OCI-M2 (cell line): ENCODE measurements at regions not wholly inside any gene's neighbourhood (a gene's known extent, or its start where the extent isn't known, plus 50 kb on each side); places are given as distances from the start of the nearest gene placed in this dataset.
"Not testable (repeated sequence)": the region's sequence is repeated elsewhere in the genome, so short reads cannot be mapped to it uniquely, and the experiment has no call there.

Experiments
- DNase-seq: peaks from one replicate; lab custom pipeline; 2025; ENCODE audit not compliant: unreplicated experiment; lab: John Stamatoyannopoulos, UW

DNA sequence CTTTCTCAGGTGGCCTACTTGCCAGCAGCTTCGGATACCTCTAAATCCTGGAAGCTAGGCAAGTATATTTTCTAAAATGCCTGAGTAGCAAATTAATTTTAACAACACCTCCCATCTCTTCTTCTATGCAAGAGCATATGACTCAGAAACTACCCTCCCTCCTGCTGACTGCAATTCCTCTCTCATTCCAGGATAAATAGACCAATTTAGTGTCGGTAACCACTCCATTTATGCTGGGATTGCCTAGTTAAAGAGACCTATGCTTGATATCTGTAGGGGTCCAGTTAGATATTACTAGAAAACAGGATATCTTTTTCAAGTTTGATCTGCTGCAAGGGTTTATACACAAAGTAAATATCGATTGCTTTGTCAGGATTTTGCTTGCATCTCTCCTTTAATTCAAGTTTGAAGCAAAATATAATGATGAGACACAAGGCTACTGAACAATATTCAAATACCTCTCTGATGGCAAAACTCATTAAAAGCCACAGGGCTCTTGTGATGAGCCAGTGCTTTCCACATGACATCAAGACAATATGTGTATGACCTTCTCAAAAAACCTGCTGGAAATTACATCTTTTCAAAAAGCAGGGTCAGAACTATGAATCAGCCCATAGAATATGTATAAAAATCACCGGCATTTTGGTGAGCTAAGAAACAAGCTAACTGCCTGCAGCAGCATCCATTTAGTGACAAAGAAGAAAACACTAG lies 491.6 kb upstream of the NECTIN3 start:
- DNase-seq: no peak

DNA sequence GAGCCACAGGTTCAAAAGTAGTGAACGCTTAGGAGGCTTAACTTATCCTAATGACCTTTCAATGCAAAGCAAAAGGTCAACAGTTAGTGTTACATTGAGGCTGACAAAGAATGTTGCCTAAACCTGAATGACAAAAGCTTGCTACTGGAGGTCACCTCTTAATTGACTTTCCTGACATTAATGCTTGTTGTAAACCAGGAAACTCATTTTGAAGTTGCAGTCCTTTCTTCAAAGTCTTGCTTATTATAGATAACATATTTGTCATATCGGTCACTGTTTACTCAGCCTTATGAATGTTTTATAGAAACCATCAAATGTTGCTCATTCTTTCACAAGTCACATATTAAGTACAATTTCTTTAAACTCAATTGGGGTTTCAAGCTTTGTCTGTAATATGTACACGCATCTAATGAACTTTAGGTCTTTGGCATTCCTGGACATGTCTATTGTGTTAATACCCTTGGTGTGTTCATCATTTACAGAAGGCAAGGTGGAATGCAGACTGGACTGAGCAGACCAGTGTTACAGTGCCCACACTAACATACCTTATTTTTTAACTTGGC lies 488.2 kb upstream of the NECTIN3 start:
- no peak for DNase-seq

DNA sequence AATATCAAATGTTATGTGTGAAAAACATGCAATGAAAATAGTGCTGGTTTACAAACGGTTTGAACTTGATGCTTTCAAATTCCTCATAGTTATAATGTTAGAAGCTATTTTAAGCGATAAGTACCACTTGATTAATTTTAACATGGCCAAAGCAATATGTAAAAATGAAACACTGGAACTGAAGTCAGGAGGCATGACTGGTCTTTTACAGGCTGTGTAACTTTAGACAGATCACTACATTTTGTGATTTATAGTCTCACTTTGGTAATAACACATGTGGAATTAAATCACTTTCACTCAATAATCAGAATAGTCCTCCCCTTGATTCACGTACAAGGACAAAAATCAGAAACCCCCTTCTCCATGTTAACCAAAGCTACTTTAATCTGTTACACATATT lies 482.7 kb upstream of the NECTIN3 start:
- no peak for DNase-seq

DNA sequence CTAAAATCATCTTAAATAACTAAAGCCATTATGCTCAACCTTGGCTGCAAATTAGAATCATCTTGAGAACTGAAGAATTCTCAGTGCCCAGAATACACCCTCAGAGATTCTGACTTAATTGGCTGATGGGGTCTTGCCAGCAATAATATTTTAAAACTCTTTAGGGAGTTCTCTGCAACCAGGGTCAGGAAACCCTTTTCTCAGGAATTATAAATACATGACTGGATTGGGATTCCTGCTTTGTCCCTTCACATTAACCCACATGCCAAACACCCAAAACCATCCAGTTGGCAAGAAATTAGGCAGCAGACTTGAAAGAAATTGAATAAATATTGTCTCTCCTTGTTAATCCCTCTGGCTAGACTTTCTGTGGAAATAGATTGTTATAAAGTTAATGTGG lies 482.3 kb upstream of the NECTIN3 start:
- no peak for DNase-seq

DNA sequence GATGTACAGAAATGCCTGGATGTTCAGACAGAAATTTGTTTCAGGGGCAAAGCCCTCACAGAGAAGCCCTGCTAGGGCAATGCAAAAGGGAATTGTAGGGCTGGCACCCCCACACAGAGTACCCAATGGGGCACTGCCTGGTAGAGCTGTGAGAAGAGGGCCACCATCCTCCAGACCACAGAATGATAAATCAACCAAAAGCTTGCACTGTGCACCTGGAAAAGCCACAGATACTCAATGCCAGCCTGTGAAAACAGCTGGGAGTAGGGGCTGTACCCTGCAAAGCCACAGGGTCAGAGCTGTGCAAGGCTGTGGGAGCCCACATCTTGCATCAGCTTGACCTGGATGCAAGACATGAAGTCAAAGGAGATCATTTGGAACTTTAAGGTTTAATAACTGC lies 477.9 kb upstream of the NECTIN3 start:
- DNase-seq: no peak

DNA sequence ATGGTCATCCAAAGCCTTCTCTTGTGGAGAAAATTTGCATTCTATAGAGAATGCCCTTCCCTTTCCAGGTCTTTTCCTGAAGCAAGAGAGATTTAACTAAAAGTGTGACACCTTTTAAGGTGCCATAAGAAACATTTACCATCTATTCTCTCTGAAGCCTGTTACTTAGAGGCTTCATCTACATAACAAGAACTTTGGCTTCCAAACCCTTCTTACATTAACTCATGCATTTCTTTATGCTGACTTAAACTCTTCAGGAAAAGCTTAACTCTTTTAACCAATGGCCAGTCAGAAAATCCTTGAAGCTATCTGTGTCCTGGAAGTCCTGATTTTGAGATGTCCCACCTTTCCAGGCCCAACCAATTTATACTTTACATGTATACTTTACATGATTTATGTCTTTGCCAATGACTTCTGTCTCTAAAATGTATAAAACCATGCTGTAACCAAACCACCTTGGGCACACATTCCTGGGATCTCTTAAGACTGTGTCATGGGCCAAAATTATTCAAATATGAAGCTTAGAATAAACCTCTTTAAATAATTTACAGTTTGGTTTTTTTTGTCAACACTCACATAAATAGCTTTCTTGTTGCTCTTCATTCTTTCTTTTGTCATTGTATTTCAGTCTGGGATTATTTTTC lies 472.6 kb upstream of the NECTIN3 start:
- DNase-seq: no peak

DNA sequence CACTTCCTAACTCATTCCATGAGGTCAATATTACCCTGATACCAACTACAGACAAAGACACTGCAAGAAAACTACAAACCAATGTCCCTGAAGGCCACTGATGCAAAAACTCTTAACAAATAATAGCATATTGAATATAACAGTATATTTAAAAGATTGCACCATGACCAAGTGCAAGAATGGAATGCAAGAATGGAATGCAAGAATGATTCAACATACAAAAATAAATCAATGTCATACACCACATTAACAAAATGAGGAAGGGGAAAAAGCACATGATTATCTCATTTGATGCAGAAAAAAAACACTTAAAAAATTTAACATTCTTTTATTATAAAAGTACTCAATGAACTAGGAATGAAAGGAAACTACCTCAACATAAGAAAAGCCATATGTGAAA lies 463.1 kb upstream of the NECTIN3 start:
- DNase-seq: no peak

DNA sequence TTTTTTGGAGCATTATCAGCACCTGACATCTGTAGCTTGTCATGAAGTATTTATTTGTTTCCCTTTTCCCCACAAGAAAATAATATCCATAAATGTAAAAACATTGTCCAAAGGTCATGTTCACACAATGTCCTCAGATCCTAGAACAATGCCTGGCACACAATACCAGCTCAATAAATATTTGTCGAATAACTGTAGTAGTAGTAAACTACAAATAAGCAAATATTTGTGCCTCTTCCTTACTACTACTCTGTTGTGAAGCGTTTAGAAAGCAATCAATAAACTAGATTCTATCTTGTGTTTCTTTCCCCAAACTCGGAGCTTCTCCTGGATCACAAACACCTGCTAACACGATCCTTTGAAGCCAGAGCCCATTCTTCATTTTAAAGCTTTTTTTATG lies 459.6 kb upstream of the NECTIN3 start:
- no peak for DNase-seq

DNA sequence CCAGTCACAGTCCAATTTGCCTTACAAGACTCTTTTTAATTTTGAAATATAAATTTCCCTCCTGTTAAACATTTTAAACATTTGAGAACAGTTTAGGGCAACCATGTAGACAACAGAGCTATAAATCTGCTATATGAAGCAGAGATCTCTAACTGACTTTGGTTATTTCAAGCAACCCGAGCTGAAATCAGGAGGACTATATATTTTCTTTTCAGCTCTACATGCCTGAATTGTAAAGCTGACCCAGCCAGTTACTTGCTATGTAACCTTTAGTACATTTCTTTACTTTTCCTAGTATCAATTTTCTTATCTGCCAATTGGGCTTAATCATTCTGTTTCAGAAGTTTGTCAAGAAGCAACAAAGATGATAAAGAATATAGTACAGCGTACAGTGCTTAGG lies 457.4 kb upstream of the NECTIN3 start:
- no peak for DNase-seq

DNA sequence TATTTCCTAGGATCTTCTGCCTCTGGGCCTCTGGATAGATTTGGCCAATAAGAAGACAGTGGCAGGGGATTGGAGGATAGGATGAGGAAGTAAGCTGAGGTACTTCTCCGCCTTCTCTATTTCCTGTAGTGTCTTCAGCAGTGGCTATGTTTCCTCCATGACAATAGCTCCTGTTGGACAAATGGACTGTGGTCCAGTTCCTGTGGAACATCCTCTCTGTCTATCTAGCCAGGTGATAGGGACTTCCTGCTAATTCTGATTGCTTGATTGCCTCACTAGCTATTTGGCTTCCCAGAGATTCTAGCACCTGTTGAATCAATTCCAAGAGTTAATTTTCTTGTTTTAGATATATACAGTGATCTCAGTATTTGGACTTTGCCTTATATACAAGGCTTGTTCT lies 456.2 kb upstream of the NECTIN3 start:
- DNase-seq: no peak

DNA sequence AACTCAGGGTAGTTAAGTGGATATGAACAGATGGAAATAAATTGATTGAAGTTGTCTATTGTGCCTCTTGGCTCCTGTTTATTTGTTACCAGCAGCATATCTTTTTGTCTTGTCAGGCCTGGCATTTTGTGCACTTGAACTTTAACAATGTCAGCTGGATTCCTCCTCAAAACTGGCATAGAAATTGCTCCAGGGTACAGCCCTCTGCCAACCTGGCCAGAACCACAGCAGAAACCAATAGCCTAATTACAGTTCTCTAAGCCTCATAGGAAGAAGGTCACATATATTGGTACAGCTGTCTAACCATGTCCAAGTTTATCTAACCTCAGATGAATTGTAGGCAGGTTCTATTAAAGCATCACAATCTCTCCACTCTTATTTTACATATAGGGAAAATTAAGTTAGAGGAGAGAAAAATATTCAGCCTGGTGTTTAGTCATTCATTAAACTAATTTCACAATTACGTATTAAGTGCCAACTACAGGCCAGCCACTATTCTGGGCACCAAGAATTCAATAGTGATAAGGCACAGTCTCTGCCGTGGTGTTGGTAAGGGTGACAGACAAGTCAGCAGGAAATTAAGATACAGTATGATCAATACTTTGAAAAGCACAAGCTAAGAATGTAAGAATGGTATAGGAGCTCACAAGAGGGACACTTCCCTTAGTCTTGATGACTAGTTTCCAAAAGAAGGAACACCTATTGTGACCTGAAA lies 452.9 kb upstream of the NECTIN3 start:
- no peak for DNase-seq

DNA sequence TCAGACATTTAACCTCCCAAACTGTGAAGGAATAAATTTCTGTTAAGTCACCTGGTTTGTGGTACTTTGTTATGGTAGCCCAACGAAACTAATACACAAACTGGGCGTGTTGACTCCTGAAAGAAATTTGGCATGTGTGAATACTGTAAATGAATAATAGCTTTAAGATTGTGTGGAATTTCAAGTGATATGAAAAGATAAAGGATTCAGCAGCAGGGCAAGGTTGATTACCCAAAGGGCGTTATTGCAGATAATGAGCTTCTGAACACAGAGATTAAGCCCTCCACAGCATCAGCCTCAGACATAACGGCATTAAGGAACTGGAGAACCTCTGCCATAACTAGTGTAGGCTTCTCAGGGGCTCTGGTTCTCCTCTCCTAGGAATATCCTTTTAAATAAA lies 451.5 kb upstream of the NECTIN3 start:
- no peak for DNase-seq

DNA sequence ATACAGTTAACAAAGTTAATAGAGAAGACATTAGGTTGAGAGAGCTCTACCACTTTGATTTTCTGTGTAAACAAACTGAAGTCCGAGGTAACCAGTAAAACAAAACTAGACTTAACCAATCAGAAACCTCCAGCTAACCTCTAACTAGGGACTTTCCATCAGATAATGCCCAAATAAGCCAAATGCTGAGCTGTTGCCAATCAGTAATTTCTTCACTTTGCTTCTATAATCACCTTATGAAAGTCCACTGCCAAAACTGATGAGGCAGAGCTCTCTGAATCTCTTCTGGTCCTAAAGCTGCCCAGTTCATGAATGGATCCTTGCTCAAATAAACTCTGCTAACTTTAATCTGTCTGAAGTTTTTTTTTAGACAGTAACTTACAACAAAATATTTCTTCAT lies 448.0 kb upstream of the NECTIN3 start:
- no peak for DNase-seq

DNA sequence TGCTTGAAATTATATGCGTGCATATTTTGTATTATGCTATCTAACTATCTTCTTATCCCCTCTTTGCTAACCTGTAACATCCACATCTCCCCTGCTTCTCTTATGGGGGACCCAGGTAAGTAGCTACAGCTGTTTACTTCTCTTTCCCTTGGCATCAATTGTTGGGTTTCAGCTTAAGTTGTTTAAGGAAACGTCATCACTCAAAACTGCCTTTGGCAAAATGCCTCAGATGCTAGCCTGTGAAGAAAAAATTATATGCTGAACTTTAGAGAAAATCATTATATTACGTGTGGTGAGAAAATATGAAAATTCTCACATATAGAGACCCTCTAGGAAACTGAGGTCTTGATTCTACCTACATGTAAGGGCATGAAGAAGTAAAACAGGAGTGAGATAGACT lies 447.0 kb upstream of the NECTIN3 start:
- no peak for DNase-seq

DNA sequence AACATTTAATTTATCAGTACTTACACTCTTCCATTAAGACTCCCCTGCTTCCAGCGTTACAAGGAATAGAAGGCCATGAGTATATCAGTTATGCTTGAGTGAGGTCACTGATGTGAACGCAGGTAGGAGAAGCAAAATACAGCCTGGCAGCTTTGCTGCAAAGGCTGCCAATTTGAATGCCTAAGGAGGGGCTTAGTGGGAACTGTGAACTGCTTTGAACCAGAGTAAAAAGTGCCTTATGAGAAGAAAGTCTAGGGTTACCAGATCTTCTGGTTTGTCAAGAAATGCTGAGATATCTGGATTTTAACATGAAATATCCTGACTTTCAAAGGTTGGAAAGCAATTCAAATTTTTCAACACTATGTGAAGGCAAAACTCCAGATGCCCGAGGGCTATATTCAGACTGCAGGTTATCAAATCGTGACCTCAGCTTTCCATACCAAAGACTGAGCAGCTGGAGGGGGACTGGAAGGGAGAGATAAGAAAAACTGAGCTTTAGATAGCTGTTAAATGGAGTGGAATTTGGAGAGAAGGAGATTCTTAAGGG lies 446.3 kb upstream of the NECTIN3 start:
- no peak for DNase-seq

DNA sequence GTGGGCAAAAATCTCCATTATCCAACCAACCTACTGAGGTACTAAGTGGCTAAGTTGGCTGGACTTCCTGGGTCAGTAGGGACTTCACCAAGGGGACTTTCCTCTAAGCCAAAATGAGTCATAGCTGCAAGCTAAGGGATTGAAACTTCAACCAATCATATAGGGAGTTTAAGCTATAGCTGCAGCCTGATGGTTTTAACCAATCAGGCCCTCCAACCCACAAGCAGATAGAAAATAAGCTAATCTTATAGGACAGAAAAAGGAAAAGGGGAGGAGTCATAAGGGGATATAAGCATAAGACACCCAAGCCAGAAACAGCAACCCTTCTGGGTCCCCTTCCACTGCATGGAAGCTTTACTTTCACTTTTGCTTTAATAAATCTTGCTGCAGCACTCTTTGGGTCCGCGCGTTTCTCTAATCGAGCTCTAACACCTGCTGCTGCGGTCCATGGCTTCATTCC lies 444.9 kb upstream of the NECTIN3 start:
- DNase-seq: not testable (repeated sequence)

DNA sequence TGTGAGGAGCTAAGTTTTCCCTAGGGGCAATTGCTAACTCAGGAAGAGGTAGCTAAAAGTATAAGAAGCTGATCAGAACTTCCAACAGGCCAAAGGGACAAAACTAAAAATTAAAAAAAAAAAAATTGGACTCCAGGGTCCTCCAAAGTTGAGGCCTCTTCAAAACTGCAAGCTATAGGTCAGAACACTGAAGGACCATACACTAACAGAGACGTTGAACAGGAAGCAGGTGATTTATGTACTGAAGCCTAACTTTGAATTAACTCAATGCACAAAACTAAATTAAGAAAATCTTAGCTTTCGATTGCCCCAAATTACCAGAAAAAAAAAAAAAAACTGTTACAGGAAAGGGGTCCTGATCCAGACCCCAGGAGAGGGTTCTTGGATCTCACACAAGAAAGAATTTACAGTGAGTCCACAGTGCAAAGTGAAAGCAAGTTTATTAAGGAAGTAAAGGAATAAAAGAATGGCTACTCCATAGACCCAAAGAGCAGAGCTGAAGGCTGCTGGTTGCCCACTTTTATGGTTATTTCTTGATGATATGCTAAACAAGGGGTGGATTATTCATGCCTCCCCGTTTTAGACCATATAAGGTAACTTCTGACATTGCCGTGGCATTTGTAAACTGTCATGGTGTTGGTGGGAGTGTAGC lies 442.8 kb upstream of the NECTIN3 start:
- DNase-seq: no peak

DNA sequence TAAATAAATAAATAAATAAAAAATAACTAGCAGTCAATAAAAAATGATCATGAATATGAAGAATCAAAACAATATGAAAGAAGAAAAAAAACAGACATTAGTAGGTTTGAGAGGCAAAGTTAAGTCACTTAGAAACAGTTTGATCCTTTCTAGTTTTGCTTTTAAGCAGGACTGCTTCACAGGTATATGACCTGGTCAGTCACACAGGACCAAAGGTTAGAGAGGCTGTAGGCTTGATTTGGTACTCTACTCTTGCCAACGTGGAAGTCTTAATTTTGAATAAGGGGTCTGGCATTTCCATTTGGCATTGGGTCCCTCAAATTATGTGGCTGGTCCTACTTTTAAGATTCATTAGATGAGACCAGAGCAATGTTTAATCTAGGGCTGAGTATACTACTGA lies 441.7 kb upstream of the NECTIN3 start:
- no peak for DNase-seq

DNA sequence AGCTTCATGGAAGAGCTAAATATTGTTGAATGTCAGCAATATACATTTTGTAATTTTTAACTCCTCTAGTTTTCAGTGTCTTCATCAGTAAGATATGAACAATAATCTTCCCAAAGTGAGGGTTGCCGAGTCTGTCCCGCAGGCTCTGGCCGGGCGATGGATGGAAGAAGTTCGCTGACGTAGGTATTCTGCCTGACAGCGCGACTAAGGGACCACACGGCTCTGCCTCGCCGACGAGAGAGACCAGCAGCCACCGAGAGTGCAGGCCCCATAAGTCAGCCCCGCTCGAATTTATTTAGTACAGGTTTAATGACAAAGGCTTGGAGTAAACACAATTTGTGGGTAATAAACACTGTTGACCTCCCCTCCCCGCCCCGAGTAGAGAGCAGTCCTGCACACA lies 427.4 kb upstream of the NECTIN3 start:
- DNase-seq: no peak

DNA sequence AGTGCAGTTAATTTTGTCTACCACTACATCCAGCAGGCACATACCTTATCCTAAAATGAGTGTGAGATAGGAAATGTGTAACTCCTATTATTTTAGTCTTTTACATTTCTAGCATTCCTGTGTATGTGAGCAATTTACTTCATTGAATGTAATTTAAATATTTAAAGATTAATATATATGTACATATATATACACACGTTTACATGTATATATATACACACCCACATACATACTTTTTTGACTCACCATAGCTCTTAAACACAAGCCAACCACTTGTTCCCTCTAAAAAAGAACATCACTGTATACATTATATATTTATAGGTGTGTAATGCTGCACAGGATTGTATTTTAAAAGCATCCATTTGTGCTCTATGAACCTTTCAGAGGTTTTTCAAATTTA lies 425.6 kb upstream of the NECTIN3 start:
- DNase-seq: no peak

DNA sequence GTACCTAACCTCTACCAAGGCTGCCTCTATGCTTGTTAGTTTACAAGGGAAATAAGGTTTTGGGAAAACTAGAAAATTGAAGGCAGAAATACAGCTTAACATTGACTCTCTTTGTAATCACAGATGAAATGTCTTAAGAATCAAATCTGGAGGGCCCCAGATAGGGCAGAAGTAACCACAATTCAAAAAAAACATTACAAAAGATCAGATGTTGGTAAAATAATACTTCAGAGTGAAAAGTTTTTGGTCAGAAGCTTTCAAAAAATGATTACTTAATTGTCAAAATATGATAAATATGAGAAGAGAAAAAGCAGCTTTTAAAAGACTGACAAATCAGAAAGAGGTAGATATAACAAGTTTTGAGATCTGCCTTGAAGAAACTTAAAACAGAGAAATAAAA lies 425.1 kb upstream of the NECTIN3 start:
- DNase-seq: no peak
